Frontal cortex (tissue), 3 donors: ENCODE measurements at regions not wholly inside any gene's neighbourhood (a gene's known extent, or its start where the extent isn't known, plus 50 kb on each side); places are given as distances from the start of the nearest gene placed in this dataset.

Source experiments
- DNase-seq, 2 donors: peaks; one replicate each; pipeline ENCODE4 v3.0.0; 2012; ENCODE audit warnings: low spot score in 2 of 2
- FAIRE-seq: peaks from 2 replicates; lab custom pipeline; 2012; peaks lifted over from hg19 to GRCh38; lab: Jason Lieb, UNC
- donor health status: control.
- donor health status: control.
- donor health status: control.

DNA sequence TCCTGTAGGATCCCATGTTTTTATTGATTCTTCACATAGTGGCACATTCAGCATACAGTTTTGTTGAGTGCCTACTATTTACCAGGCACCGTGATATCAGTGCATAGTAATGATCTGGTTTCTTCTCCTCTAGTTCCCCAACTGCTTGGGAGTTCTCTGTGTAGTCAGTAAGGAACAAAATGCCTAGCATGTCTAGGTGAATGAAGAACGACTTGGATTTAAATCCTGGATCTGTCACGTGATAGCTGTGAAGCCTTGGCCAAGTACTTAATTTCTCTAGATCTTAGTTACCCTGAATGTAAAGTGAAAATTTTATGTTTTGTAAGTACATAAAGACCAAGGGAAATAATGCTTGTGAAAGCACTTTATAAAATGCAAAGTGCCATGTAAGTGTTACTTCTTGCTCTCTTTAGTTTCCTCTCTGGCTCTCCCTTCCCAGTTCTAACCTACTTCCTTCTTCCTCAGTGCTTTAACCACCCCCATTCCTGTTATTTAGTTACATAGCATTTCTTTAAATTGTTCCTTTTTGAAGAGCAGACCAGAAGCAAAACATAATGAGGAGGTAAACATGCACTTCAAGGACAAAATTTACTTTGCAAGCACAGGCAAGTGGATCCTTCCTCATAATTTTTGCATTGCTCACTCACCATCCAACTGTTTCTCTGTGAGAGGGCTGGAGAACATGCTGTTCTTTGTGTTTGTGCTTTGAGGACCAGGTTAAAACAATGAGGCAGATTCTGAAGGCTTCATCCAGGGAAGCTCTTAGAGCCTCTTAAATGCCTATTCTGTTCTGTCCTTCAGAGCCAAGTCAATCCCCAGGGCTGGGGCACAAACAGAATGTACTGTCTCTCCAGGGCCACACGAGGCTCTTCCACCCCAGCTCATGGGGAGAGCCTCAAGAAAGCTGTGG, 353.9 kb upstream of the TENM4 start:
- DNase-seq (no peak), FAIRE-seq (no peak)

GRCh38 chr11:79794057-79794456, 353.2 kb upstream of the TENM4 start:
- FAIRE-seq = no peak
- no peak for DNase-seq

- no peak for FAIRE-seq
These were observed 346.1 kb upstream of the TENM4 start for GRCh38 chr11:79786961-79787360.

DNA sequence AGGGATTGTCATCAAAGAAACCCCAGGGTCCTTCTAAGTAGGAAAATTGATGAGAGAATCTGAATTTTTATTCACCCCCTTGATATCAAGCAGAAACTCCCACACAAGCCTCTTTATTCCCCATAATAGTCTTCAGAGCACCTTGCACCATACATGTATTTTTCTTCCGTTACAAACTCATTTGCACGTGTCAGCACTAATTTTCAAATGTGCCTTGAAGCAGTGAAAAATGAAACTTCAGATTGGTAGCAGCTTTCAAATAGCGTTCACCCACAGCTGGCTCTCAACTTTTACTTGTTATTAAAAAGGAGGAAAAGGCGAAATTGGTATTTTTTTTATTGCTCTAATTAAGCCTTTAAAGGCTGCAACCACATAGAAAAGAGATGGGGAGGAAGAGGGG, 343.0 kb upstream of the TENM4 start:
- FAIRE-seq = no peak
- no peak for DNase-seq

More at GRCh38 chr11:79786961-79787360, 346.1 kb upstream of the TENM4 start:
- no peak for DNase-seq

GRCh38 chr11:79768343-79768742, 327.5 kb upstream of the TENM4 start:
- no peak for DNase-seq
- FAIRE-seq = no peak

- DNase-seq (no peak), FAIRE-seq (no peak)
These were observed 321.6 kb upstream of the TENM4 start for GRCh38 chr11:79762279-79762921.

DNA sequence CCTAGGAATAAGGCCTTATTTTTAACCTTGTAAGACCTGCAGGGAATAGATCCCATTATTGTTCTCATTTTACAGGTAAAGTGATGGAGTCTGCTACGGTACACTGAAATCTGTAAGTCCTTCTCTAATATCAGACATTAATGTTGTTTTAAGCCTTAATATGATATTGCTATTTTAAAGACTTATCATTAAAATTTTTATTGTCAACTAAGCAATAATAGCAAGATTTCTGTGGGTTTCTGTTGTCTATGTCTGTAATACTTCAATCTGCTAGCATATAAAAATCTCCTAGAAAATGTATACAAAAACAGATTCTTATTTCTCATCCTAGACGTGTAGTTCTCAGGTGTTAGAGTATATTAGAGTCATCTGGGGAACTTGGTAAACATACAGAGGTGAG, 317.5 kb upstream of the TENM4 start:
- DNase-seq (no peak), FAIRE-seq (no peak)

- FAIRE-seq (no peak), DNase-seq (no peak)
These were observed 306.6 kb upstream of the TENM4 start for GRCh38 chr11:79747406-79747805.

GRCh38 chr11:79744941-79745340, 304.1 kb upstream of the TENM4 start:
- FAIRE-seq (no peak), DNase-seq (no peak)

DNA sequence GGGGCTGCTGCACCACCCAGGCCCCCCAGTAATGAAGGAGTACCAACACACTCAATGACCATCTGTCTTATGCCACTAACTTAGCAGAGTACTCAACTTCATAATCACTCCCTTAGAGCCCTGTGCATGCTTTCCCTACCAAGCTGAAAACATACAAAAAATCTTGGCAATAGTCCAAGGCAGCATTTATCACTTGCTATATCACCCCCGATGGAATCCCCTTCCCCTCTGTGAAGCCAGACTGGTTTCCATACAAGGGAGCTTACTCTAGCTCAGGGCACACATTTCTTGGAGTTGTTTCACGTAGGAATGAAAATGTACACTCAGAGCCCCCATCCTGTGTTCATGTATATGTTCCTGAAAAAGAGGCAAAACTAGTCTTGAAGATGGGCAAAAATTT, 301.3 kb upstream of the TENM4 start:
- FAIRE-seq = no peak
- no peak for DNase-seq

DNA sequence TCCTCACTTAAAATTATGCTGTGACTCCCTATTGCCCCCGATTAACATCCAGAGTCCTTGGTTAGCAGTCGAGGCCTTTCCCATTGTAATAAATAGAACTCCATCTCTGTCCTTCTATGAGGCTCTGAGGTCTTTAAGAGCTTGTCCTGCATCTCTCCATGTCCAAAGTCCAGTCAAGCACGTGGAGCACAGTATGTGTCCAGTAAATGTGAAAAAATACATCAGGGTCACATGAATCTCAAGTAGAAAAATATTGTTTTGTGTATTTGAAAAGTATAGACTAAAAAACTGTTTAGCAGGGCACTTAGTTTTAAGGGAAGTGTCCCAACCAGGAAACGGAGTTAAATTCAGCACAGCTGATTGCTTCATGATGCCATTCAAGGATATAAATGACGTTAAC, 298.8 kb upstream of the TENM4 start:
- DNase-seq (no peak), FAIRE-seq (no peak)

DNA sequence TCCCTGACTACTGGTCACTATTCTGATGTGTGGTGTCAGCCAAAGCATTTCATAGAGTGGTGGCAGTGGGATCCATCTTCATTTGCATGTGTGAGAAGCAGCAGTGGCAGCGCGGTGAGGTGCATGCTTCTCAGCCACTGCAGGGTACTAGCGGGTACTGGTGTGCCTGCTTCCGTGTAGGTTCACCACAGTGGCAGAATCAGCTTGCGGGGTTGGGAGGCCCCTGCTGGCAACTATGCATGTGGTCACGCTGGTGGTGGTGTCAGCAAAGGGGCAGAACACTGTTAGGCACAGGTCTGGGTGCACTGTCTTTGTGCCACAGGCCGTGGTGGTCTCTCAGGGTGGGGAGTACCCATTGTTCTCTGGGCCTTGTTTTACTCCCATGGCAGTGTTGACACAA, 286.4 kb upstream of the TENM4 start:
- DNase-seq (no peak), FAIRE-seq (no peak)

GRCh38 chr11:79720115-79720514, 279.3 kb upstream of the TENM4 start:
- DNase-seq (no peak), FAIRE-seq (no peak)

DNA sequence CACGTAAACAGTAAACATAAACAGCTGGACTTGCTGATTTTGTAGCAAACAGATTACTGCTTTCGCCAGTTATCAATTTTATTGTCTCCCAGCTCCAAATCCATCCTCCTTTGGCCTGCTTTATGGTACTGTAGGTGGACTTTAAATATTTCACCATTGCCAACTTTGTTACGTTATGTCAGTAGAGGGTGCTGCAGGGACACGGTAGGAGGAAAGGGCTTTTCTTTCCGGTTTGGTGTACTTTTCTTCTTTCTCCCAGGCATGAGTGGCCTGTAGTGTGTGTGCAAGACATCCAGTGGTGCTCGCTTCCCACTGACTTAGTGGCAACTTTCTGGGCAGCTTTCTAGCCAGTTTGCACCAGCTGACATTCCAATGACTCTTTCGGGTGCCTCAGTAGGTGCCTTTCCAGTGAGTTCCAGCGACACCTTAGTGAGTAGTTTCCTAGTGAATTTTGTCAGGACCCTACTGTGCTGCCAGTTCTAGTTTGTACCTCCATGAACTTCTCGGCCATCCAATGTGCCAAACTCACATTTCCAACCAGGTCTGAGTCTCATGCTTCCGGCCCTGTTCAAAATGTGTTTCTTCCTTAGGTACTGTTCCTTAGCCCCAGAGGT, 267.6 kb upstream of the TENM4 start:
- no peak for FAIRE-seq
- DNase-seq = no peak

DNA sequence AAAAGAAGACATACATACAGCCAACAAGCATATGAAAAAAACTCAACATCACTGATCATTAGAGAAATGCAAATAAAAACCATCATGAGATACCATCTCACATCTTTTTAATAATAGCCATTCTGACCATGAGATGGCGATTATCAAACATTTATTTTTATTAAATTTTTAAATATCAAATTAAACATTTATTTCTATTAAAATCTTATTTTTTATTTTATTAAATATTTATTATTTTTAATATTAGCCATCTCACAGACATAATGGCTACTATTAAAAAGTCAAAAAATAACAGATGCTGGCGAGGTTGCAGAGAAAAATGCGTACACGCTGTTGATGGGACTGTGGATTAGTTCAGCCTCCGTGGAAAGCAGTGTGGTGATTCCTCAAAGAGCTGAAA, 264.8 kb upstream of the TENM4 start:
- FAIRE-seq (peak; percentile 55), DNase-seq (no peak)

GRCh38 chr11:79702303-79702702, 261.5 kb upstream of the TENM4 start:
- no peak for FAIRE-seq
- no peak for DNase-seq

GRCh38 chr11:79699246-79699645, 258.4 kb upstream of the TENM4 start:
- DNase-seq (no peak), FAIRE-seq (no peak)

DNA sequence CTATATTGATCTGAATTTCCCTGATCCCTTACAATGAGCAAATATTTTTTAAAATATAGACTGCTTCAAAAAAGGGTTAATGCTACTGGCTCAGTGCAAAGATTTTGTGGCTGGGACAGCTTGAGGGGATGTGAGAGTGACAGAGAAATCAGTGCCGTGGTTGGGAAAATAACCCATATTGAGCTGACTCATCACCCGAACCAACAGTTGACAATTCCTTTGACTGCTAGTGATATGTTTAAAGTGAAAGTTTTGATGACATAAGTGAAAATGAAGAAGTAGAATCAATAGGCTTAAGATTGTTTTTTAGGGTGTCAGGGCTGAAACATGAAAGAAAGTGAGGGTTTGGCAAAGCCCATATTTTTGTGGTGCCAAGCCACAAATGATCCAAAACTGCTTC, 257.1 kb upstream of the TENM4 start:
- DNase-seq (no peak), FAIRE-seq (no peak)

GRCh38 chr11:79694368-79694767, 253.5 kb upstream of the TENM4 start:
- FAIRE-seq (no peak), DNase-seq (no peak)

DNA sequence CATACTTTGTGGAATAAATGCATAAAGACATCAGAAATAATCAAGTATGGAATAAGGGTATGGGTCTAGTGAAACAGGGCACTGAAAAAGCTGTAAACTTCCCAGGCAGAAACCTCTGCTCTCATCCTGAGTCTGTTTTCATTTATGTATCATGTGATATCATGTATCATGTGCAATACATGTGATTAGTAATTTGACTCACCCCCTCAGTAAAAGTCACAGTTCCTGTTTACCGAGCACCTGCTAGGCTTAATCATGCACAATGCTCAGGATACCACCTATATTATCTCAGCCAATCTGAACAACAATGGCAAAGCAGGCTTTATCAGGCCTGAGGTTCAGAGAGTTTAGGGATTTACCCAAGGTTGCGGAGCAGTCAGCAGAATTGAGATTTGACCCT, 250.6 kb upstream of the TENM4 start:
- DNase-seq (no peak), FAIRE-seq (no peak)
